Osteoblast (primary cell): ENCODE measurements at regions not wholly inside any gene's neighbourhood (a gene's known extent, or its start where the extent isn't known, plus 50 kb on each side); places are given as distances from the start of the nearest gene placed in this dataset.

ENCODE experiments used
- DNase-seq: peaks from one replicate; pipeline ENCODE4 v3.0.0; 2011; ENCODE audit warnings: low spot score, mixed read lengths; ENCODE audit not compliant: insufficient read length; ENCODE audit errors: missing footprints
- H2AFZ ChIP-seq: 2 replicates; pipeline ENCODE4 v1.6.0; 2011; ENCODE audit warnings: mild to moderate bottlenecking, low read length
- H3K27ac ChIP-seq: 2 replicates; pipeline ENCODE4 v1.5.1; 2011; ENCODE audit warnings: mild to moderate bottlenecking, low read depth, low read length, moderate library complexity
- H3K27me3 ChIP-seq: 2 replicates; pipeline ENCODE4 v1.6.0; 2012; ENCODE audit warnings: mild to moderate bottlenecking, control low read depth, inconsistent platforms, low read length, moderate library complexity; ENCODE audit not compliant: insufficient read depth
- H3K36me3 ChIP-seq: 2 replicates; pipeline ENCODE4 v1.5.1; 2011; ENCODE audit warnings: mild to moderate bottlenecking, low read length, control low read depth, moderate library complexity; ENCODE audit not compliant: insufficient read depth
- H3K4me1 ChIP-seq: 2 replicates; pipeline ENCODE4 v1.5.1; 2011; ENCODE audit warnings: mild to moderate bottlenecking, low read length, control low read depth, moderate library complexity; ENCODE audit not compliant: insufficient read depth
- H3K4me2 ChIP-seq: 2 replicates; pipeline ENCODE4 v1.6.0; 2011; ENCODE audit warnings: mild to moderate bottlenecking, low read length; ENCODE audit not compliant: insufficient read depth
- H3K4me3 ChIP-seq: fragments of 200-600 bp; sonication (generic); 3 replicates; pipeline ENCODE4 v1.5.1; 2012; ENCODE audit warnings: mild to moderate bottlenecking, low read length, inconsistent platforms; ENCODE audit not compliant: insufficient read depth
- H3K79me2 ChIP-seq: 2 replicates; pipeline ENCODE4 v1.6.0; 2012; ENCODE audit warnings: mild to moderate bottlenecking, low read length, control low read depth, inconsistent platforms; ENCODE audit not compliant: insufficient read depth
- H3K9me3 ChIP-seq: 2 replicates; pipeline ENCODE4 v1.5.1; 2011; ENCODE audit warnings: low read depth, low read length, control low read depth
- H4K20me1 ChIP-seq: 2 replicates; pipeline ENCODE4 v1.6.0; 2012; ENCODE audit warnings: mild to moderate bottlenecking, low read length, control low read depth; ENCODE audit not compliant: insufficient read depth
- CTCF ChIP-seq: IDR thresholded peaks from 2 replicates; pipeline ENCODE4 v1.5.1; 2011; ENCODE audit warnings: mild to moderate bottlenecking, low read depth, low read length, moderate library complexity; ENCODE audit errors: extremely low read depth

DNA sequence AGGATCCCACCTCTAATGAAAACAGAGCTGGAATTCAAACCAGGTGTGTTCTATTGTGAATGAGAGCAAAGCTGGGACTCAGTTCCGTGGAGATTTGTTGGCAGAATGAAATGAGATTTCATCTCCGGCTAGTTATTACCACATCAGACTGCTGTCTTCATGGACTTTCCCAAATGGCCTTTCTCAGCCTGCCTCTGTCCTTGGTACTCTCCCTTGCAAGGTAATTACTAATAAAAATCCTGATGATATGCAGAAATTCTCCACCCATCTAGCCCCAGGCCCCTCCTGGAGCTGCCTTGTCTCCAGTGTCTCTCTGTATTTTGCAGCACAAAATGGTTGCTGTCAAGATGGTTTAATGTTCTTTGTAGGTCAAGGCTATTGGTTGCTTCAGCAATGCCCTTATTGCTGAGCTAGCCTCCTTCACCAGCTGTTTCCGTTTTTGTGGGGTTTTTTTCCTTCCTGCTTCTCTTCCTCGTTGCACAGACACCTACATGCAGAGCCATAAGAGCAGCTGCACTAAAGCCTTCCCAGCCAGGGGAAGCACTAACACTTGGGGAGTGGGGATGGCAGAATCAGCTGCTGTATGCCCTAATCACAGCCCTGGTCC, 185.0 kb upstream of the GHITM start:
- Histone ChIP-seq H3K9me3 (no peaks in the 10 kb centered on the region), H3K4me1 (no peaks in the 10 kb centered on the region)
- no peak for TF ChIP-seq CTCF

GRCh38 chr10:83955406-83955805, 183.9 kb upstream of the GHITM start:
- Histone ChIP-seq H3K9me3 (no peaks in the 10 kb centered on the region), H3K4me1 (no peaks in the 10 kb centered on the region), H4K20me1 (no peaks in the 10 kb centered on the region), H3K27me3 (no peaks in the 10 kb centered on the region), H3K4me2 (no peak overlapping the region), H3K79me2 (no peaks in the 10 kb centered on the region), H3K36me3 (no peaks in the 10 kb centered on the region), H3K4me3 (no peak overlapping the region), H3K27ac (no peak overlapping the region), H2AFZ (no peak overlapping the region)
- no peak for TF ChIP-seq CTCF
- DNase-seq, result no peak

More for the DNA sequence above, 185.0 kb upstream of the GHITM start:
- Histone ChIP-seq H3K79me2 (no peaks in the 10 kb centered on the region), H4K20me1 (no peaks in the 10 kb centered on the region), H2AFZ (no peak overlapping the region), H3K27ac (no peak overlapping the region), H3K4me2 (no peak overlapping the region), H3K27me3 (no peaks in the 10 kb centered on the region), H3K36me3 (no peaks in the 10 kb centered on the region), H3K4me3 (no peak overlapping the region)
- DNase-seq, result no peak

- H4K20me1 ChIP-seq, result no peaks in the 10 kb centered on the region
- no peak overlapping the region for H3K4me3 ChIP-seq
- H3K27me3 ChIP-seq, result no peaks in the 10 kb centered on the region
- no peak for TF ChIP-seq CTCF
- no peaks in the 10 kb centered on the region for H3K9me3 ChIP-seq
- no peak for DNase-seq
- H2AFZ ChIP-seq, result no peak overlapping the region
- H3K27ac ChIP-seq, result no peak overlapping the region
- no peaks in the 10 kb centered on the region for H3K79me2 ChIP-seq
- H3K4me1 ChIP-seq, result no peaks in the 10 kb centered on the region
- no peak overlapping the region for H3K4me2 ChIP-seq
- H3K36me3 ChIP-seq, result no peaks in the 10 kb centered on the region
Observed at GRCh38 chr10:83957168-83957947, 182.0 kb upstream of the GHITM start.

DNA sequence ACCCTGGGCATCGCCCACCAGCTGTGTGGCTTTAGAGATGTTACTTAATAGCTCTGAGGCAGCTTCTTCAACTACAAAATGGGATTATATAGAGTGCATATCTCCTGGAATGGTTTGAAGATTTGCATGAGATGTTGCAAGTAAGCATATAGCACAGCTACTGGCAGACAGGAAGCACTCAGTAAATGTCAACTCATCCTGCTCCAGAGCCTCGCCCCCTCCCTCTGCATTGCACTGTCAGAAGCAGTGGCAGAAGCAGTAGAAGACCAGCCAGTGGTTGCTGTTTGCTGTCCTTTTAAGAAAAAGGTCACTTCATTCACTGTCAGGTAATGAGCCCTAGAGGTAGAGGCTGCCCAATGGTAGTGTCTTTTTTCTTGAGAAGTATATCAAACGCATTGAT, 180.0 kb upstream of the GHITM start:
- H3K4me1 ChIP-seq, result no peaks in the 10 kb centered on the region
- no peaks in the 10 kb centered on the region for H3K9me3 ChIP-seq
- no peak for TF ChIP-seq CTCF
- H2AFZ ChIP-seq, result no peak overlapping the region
- H3K79me2 ChIP-seq, result no peaks in the 10 kb centered on the region
- no peak overlapping the region for H3K27ac ChIP-seq
- no peak overlapping the region for H3K4me2 ChIP-seq
- no peaks in the 10 kb centered on the region for H3K27me3 ChIP-seq
- no peak overlapping the region for H3K4me3 ChIP-seq
- no peaks in the 10 kb centered on the region for H4K20me1 ChIP-seq
- no peak for DNase-seq
- no peaks in the 10 kb centered on the region for H3K36me3 ChIP-seq
